ENCODE measurements at regions not wholly inside any gene's neighbourhood (a gene's known extent, or its start where the extent isn't known, plus 50 kb on each side); places are given as distances from the start of the nearest gene placed in this dataset.

DNA sequence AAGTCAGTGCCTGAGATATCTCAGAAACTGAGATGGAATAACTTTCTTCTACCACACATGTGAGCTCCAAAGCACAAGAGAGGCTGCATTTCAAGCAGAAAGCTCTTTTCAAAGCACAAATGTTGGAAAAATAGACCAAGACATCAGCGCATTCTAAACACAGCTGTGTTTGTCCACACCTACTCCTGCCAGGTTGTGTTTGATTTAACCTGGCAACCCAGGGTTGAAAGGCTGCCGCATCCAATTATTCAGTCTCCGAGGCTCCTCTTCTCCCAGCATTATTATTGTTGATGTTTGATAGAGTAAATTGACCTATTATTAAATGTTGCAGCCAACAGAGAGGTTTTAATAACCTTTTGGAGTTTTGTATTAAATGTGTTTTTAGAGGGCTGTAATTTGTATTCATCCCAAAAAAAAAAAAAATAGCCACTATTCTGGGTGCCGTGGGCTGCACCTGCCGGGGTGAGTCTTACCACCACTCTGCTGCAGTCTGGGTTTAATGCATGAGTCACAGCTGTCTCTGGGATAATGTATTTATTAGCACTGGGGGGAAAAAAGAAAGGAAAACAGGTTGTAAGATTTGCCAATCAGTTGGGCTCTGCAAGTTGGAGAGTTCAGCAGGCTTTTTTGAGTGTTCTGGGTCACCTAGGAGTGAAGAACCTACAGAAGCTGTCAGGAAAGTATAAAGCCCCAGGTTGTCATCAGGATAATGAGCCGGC is 105.2 kb upstream of the NOCT start:
- Histone ChIP-seq H3F3A (ENCODE audit: insufficient read depth, low read length) (no peaks in the 10 kb centered on the region), H3K36me3 (replicated peaks; ENCODE audit: insufficient read depth, low read length) (no peaks in the 10 kb centered on the region), H3K27me3 (replicated peaks; ENCODE audit: insufficient read depth, low read length) (no peaks in the 10 kb centered on the region), H3K79me2 (ENCODE audit: low read length) (no peaks in the 10 kb centered on the region), H3K27ac (ENCODE audit: low read length) (no peak overlapping the region), H3K4me2 (ENCODE audit: low read depth, low read length) (no peak overlapping the region), H3K9me2 (replicated peaks; ENCODE audit: insufficient read depth, low read length) (no peaks in the 10 kb centered on the region), H3K4me1 (ENCODE audit: low read length) (no peaks in the 10 kb centered on the region), H3K4me3 (ENCODE audit: low read length) (no peak overlapping the region), H2AFZ (ENCODE audit: low read length) (no peak overlapping the region), H3K9ac (ENCODE audit: low read length) (no peak overlapping the region), H3K9me3 (replicated peaks; ENCODE audit: insufficient read depth, low read length) (no peaks in the 10 kb centered on the region), H4K20me1 (ENCODE audit: insufficient read depth, low read length) (no peaks in the 10 kb centered on the region)
- TF ChIP-seq, protein P1, sequence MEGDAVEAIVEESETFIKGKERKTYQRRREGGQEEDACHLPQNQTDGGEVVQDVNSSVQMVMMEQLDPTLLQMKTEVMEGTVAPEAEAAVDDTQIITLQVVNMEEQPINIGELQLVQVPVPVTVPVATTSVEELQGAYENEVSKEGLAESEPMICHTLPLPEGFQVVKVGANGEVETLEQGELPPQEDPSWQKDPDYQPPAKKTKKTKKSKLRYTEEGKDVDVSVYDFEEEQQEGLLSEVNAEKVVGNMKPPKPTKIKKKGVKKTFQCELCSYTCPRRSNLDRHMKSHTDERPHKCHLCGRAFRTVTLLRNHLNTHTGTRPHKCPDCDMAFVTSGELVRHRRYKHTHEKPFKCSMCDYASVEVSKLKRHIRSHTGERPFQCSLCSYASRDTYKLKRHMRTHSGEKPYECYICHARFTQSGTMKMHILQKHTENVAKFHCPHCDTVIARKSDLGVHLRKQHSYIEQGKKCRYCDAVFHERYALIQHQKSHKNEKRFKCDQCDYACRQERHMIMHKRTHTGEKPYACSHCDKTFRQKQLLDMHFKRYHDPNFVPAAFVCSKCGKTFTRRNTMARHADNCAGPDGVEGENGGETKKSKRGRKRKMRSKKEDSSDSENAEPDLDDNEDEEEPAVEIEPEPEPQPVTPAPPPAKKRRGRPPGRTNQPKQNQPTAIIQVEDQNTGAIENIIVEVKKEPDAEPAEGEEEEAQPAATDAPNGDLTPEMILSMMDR (IDR thresholded peaks at IDR 0.05; ENCODE audit: low read length) = no peak
- TF ChIP-seq EZH2 (optimal IDR thresholded peaks at IDR 0.05; ENCODE audit: low read depth, low read length) = no peak
- no peak for TF ChIP-seq EZH2phosphoT487 (IDR thresholded peaks at IDR 0.05; ENCODE audit: low read length)
- no peak for DNase-seq

DNA sequence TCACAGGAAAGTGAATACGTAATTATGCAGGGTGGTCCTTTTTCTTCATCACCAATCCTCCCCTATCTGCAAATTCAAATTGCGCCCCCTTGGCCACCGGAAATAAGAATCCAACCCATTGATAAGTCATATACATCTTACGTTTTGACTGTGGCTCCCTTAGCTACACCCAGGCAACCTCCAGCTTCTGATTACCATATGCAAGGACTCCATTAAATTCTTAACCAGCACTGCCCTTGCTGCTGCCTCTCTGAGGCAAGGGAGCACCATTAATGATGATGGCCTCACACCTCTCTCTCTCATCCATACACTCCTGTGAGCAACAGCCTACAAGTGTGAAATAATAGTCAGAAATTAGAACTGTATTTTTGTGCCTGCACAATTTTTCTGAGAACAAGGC is 106.0 kb upstream of the NOCT start:
- no peak overlapping the region for H2AFZ ChIP-seq (ENCODE audit: low read length)
- H4K20me1 ChIP-seq (ENCODE audit: insufficient read depth, low read length) = no peaks in the 10 kb centered on the region
- no peaks in the 10 kb centered on the region for H3F3A ChIP-seq (ENCODE audit: insufficient read depth, low read length)
- no peaks in the 10 kb centered on the region for H3K79me2 ChIP-seq (ENCODE audit: low read length)
- H3K27me3 ChIP-seq (replicated peaks; ENCODE audit: insufficient read depth, low read length) = no peaks in the 10 kb centered on the region
- no peak for TF ChIP-seq EZH2phosphoT487 (IDR thresholded peaks at IDR 0.05; ENCODE audit: low read length)
- TF ChIP-seq EZH2 (optimal IDR thresholded peaks at IDR 0.05; ENCODE audit: low read depth, low read length) = no peak
- TF ChIP-seq, protein P1 (IDR thresholded peaks at IDR 0.05; ENCODE audit: low read length) = no peak
- no peak overlapping the region for H3K4me3 ChIP-seq (ENCODE audit: low read length)
- H3K9ac ChIP-seq (ENCODE audit: low read length) = no peak overlapping the region
- H3K4me1 ChIP-seq (ENCODE audit: low read length) = no peaks in the 10 kb centered on the region
- no peak overlapping the region for H3K27ac ChIP-seq (ENCODE audit: low read length)
- H3K9me2 ChIP-seq (replicated peaks; ENCODE audit: insufficient read depth, low read length) = no peaks in the 10 kb centered on the region
- H3K4me2 ChIP-seq (ENCODE audit: low read depth, low read length) = no peak overlapping the region
- no peaks in the 10 kb centered on the region for H3K36me3 ChIP-seq (replicated peaks; ENCODE audit: insufficient read depth, low read length)
- H3K9me3 ChIP-seq (replicated peaks; ENCODE audit: insufficient read depth, low read length) = no peaks in the 10 kb centered on the region
- DNase-seq = no peak

- Histone ChIP-seq H3K36me3 (replicated peaks; ENCODE audit: insufficient read depth, low read length) (no peaks in the 10 kb centered on the region), H3K4me1 (ENCODE audit: low read length) (no peaks in the 10 kb centered on the region), H3F3A (ENCODE audit: insufficient read depth, low read length) (no peaks in the 10 kb centered on the region), H3K27me3 (replicated peaks; ENCODE audit: insufficient read depth, low read length) (no peaks in the 10 kb centered on the region), H3K9me3 (replicated peaks; ENCODE audit: insufficient read depth, low read length) (no peaks in the 10 kb centered on the region), H3K4me3 (ENCODE audit: low read length) (no peak overlapping the region), H4K20me1 (ENCODE audit: insufficient read depth, low read length) (no peaks in the 10 kb centered on the region), H3K27ac (ENCODE audit: low read length) (no peak overlapping the region), H2AFZ (ENCODE audit: low read length) (no peak overlapping the region), H3K79me2 (ENCODE audit: low read length) (no peaks in the 10 kb centered on the region), H3K9ac (ENCODE audit: low read length) (no peak overlapping the region), H3K4me2 (ENCODE audit: low read depth, low read length) (no peak overlapping the region), H3K9me2 (replicated peaks; ENCODE audit: insufficient read depth, low read length) (no peaks in the 10 kb centered on the region)
- TF ChIP-seq, protein P1 (IDR thresholded peaks at IDR 0.05; ENCODE audit: low read length) = no peak
- TF ChIP-seq EZH2phosphoT487 (IDR thresholded peaks at IDR 0.05; ENCODE audit: low read length) (no peak), EZH2 (optimal IDR thresholded peaks at IDR 0.05; ENCODE audit: low read depth, low read length) (no peak)
- DNase-seq = no peak
Measured at GRCh38 chr4:138908134-138908533, 107.4 kb upstream of the NOCT start.
